Calu3 (cell line): ENCODE measurements at regions not wholly inside any gene's neighbourhood (a gene's known extent, or its start where the extent isn't known, plus 50 kb on each side); places are given as distances from the start of the nearest gene placed in this dataset.

Experiments used
- BruUV-seq: library from RNA; stranded (reverse); fragments of 400-500 nt; replicated peaks from 2 replicates; lab custom pipeline; 2021; lab: Mats Ljungman, UMichigan
- CTCF ChIA-PET: fragments of 300-600 bp; sonication (Branson Sonifier 250); formaldehyde crosslinking; loops from one replicate; lab custom pipeline; 2022; ENCODE audit warnings: antibody characterized with exemption; lab: Charles Lee
- DNase-seq: peaks from one replicate; pipeline ENCODE4 v3.0.0; 2022
- H3K27ac Mint-ChIP-seq: one replicate; pipeline ENCODE4 v1.8.0; 2022; ENCODE audit warnings: mixed read lengths; ENCODE audit not compliant: unreplicated experiment
- H3K27me3 Mint-ChIP-seq: one replicate; pipeline ENCODE4 v1.8.0; 2022; ENCODE audit warnings: mixed read lengths; ENCODE audit not compliant: unreplicated experiment
- H3K36me3 Mint-ChIP-seq: one replicate; pipeline ENCODE4 v1.8.0; 2022; ENCODE audit warnings: mild to moderate bottlenecking, moderate library complexity, mixed read lengths; ENCODE audit not compliant: insufficient read depth, unreplicated experiment
- H3K4me1 Mint-ChIP-seq: one replicate; pipeline ENCODE4 v1.8.0; 2022; ENCODE audit warnings: mild to moderate bottlenecking, low read depth, mixed read lengths; ENCODE audit not compliant: unreplicated experiment
- H3K4me3 Mint-ChIP-seq: one replicate; pipeline ENCODE4 v1.8.0; 2022; ENCODE audit warnings: mild to moderate bottlenecking, low read depth, moderate library complexity, mixed read lengths; ENCODE audit not compliant: unreplicated experiment
- H3K9me3 Mint-ChIP-seq: one replicate; pipeline ENCODE4 v1.8.0; 2022; ENCODE audit warnings: low read depth, mixed read lengths; ENCODE audit not compliant: unreplicated experiment
- CTCF ChIP-seq: fragments of 200-600 bp; IDR thresholded peaks from one replicate; pipeline ENCODE4 v1.8.0; 2022; ENCODE audit warnings: antibody characterized with exemption; ENCODE audit not compliant: unreplicated experiment
- intact Hi-C: fragments of 100-400 bp; cut with micrococcal nuclease; formaldehyde crosslinking; loops from one replicate; pipeline ENCODE4 v1.10.0; 2022; ENCODE audit not compliant: unreplicated experiment

- BruUV-seq = no TSS peak
- H3K9me3 Mint-ChIP-seq = no peaks in the 10 kb centered on the region
- H3K27me3 Mint-ChIP-seq = peaks cover 31% of the 10 kb centered on the region
- no peak overlapping the region for H3K27ac Mint-ChIP-seq
- no peaks in the 10 kb centered on the region for H3K36me3 Mint-ChIP-seq
- no peak overlapping the region for H3K4me3 Mint-ChIP-seq
- no peak for TF ChIP-seq CTCF
- intact Hi-C loops = no loop called here
- peaks cover 24% of the 10 kb centered on the region for H3K4me1 Mint-ChIP-seq
- DNase-seq = no peak
- CTCF ChIA-PET = no interaction called here
These were observed 97.8 kb upstream of the PMEPA1 start for GRCh38 chr20:57807401-57808263.

- no TSS peak for BruUV-seq
- peaks cover 23% of the 10 kb centered on the region for H3K4me1 Mint-ChIP-seq
- DNase-seq = no peak
- intact Hi-C loops = no loop called here
- TF ChIP-seq CTCF = no peak
- H3K9me3 Mint-ChIP-seq = no peaks in the 10 kb centered on the region
- no peaks in the 10 kb centered on the region for H3K36me3 Mint-ChIP-seq
- no peak overlapping the region for H3K4me3 Mint-ChIP-seq
- H3K27ac Mint-ChIP-seq = no peak overlapping the region
- peaks cover 31% of the 10 kb centered on the region for H3K27me3 Mint-ChIP-seq
- CTCF ChIA-PET = no interaction called here
These were observed 97.2 kb upstream of the PMEPA1 start for GRCh38 chr20:57806975-57807374.

- intact Hi-C loops = no loop called here
- peaks cover 31% of the 10 kb centered on the region for H3K27me3 Mint-ChIP-seq
- no peaks in the 10 kb centered on the region for H3K9me3 Mint-ChIP-seq
- no TSS peak for BruUV-seq
- no peak overlapping the region for H3K4me3 Mint-ChIP-seq
- CTCF ChIA-PET = no interaction called here
- no peak for DNase-seq
- no peak for TF ChIP-seq CTCF
- H3K27ac Mint-ChIP-seq = no peak overlapping the region
- H3K4me1 Mint-ChIP-seq = peaks cover 18% of the 10 kb centered on the region
- no peaks in the 10 kb centered on the region for H3K36me3 Mint-ChIP-seq
These were observed 96.7 kb upstream of the PMEPA1 start for GRCh38 chr20:57806476-57806875.

GRCh38 chr20:57805747-57806146 is 95.9 kb upstream of the PMEPA1 start:
- no peak for DNase-seq

More at GRCh38 chr20:57805747-57806146, 95.9 kb upstream of the PMEPA1 start:
- intact Hi-C loops = no loop called here
- Mint-ChIP-seq H3K9me3 (no peaks in the 10 kb centered on the region), H3K4me1 (peaks cover 11% of the 10 kb centered on the region), H3K27me3 (peaks cover 31% of the 10 kb centered on the region), H3K27ac (no peak overlapping the region), H3K4me3 (no peak overlapping the region), H3K36me3 (no peaks in the 10 kb centered on the region)
- CTCF ChIA-PET = interaction anchor here (0.6 kb wide), 1 partner anchor 279 kb away, joined by 5 read pairs; no protein-coding TSS in a partner anchor
- no TSS peak for BruUV-seq
- TF ChIP-seq CTCF = no peak
